ENCODE measurements at regions not wholly inside any gene's neighbourhood (a gene's known extent, or its start where the extent isn't known, plus 50 kb on each side); places are given as distances from the start of the nearest gene placed in this dataset.

DNA sequence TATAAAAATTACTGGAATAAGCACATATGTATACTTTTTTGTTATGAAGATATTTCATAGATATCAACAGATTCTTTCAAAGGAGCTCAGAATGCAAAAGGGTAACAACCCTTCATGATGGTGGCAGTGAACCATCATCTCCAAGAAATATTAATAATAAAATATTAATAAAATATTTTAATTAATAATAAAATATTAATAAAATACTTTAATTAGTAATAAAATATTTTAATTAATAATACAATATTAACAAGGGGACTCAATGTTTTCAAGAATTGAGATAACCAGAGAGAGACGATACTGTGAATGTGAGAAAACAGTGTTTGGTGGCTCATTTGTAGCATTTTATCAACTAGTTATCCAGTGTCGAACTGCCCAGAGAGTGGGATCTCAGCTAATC, 86.0 kb upstream of the NT5E start:
- TF ChIP-seq EZH2 (IDR thresholded peaks at IDR 0.05; ENCODE audit: borderline replicate concordance, low read length) (no peak), CTCF (conservative IDR thresholded peaks at IDR 0.05 in 1 of 2, IDR thresholded peaks at IDR 0.05 in 1 of 2; ENCODE audit: extremely low read depth in 1 of 2, insufficient read depth in 1 of 2, low read depth in 1 of 2, low read length in 2 of 2) (no peak)
